ENCODE measurements at regions not wholly inside any gene's neighbourhood (a gene's known extent, or its start where the extent isn't known, plus 50 kb on each side); places are given as distances from the start of the nearest gene placed in this dataset.

DNA sequence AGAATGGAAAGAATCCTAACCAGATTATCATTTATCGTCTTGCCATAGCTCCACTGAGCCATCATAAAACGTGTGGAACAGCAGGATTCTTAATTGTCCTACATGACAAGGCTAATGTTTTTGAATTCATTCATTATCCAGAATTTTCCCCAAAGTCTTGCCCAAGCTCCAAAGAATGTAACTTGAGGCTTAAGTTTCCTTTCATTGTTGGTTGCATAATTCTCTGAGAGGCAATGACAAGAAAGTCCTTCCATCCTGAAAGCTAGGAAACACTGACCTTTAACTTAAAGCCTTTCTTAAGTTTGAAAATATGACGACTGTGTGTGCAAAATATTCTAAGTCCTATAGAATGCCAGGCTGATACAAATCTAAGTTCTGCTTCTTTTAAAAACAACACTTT is 546.1 kb downstream of the SUCLA2 start:
- TF ChIP-seq, protein P1, sequence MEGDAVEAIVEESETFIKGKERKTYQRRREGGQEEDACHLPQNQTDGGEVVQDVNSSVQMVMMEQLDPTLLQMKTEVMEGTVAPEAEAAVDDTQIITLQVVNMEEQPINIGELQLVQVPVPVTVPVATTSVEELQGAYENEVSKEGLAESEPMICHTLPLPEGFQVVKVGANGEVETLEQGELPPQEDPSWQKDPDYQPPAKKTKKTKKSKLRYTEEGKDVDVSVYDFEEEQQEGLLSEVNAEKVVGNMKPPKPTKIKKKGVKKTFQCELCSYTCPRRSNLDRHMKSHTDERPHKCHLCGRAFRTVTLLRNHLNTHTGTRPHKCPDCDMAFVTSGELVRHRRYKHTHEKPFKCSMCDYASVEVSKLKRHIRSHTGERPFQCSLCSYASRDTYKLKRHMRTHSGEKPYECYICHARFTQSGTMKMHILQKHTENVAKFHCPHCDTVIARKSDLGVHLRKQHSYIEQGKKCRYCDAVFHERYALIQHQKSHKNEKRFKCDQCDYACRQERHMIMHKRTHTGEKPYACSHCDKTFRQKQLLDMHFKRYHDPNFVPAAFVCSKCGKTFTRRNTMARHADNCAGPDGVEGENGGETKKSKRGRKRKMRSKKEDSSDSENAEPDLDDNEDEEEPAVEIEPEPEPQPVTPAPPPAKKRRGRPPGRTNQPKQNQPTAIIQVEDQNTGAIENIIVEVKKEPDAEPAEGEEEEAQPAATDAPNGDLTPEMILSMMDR (IDR thresholded peaks at IDR 0.05): no peak
- no peak for TF ChIP-seq POLR2A (IDR thresholded peaks at IDR 0.05)
